Psoas muscle (tissue), 7 donors: ENCODE measurements at regions not wholly inside any gene's neighbourhood (a gene's known extent, or its start where the extent isn't known, plus 50 kb on each side); places are given as distances from the start of the nearest gene placed in this dataset.

Experiments
- ATAC-seq, 4 donors: fragments of 200-7000 bp; cut with Tn5 transposase; one replicate each; pipeline ENCODE4 v1.9.1; 2020; ENCODE audit warnings: moderate library complexity in 3 of 4, mild to moderate bottlenecking in 2 of 4
- DNase-seq, 2 donors: peaks; one replicate each; pipeline ENCODE4 v3.0.0-alpha.2; 2020
- H3K27ac ChIP-seq: fragments of 200-600 bp; one replicate; pipeline ENCODE4 v1.8.0; 2022
- H3K27me3 ChIP-seq, 3 donors: fragments of 200-600 bp in 1 of 3; one replicate each; pipeline versions ENCODE4 v1.6.1 to v1.8.0; 2013 to 2022; ENCODE audit warnings: low read length in 2 of 3, mild to moderate bottlenecking in 2 of 3, moderate library complexity in 1 of 3; ENCODE audit not compliant: insufficient read depth in 3 of 3
- H3K36me3 ChIP-seq, 2 donors: fragments of 200-600 bp in 1 of 2; one replicate each; pipeline versions ENCODE4 v1.6.1 to v1.8.0; 2013 to 2022; ENCODE audit warnings: low read depth in 1 of 2, mild to moderate bottlenecking in 1 of 2, moderate library complexity in 1 of 2; ENCODE audit not compliant: insufficient read depth in 1 of 2
- H3K4me1 ChIP-seq: fragments of 200-600 bp; one replicate; pipeline ENCODE4 v1.8.0; 2022
- H3K4me3 ChIP-seq: fragments of 200-600 bp; one replicate; pipeline ENCODE4 v1.8.0; 2022; ENCODE audit warnings: mild to moderate bottlenecking
- H3K9me3 ChIP-seq: fragments of 200-600 bp; one replicate; pipeline ENCODE4 v1.8.0; 2022
- CTCF ChIP-seq: fragments of 200-600 bp; IDR thresholded peaks from one replicate; pipeline ENCODE4 v1.8.0; 2022; ENCODE audit warnings: antibody characterized with exemption
- WGBS, 3 donors: extraction: QIAGEN DNeasy Blood & Tissue Kit; methylation state at CpG; one replicate each; pipeline versions ENCODE4 v1.1.6 to v1.1.7; 2013; 5-methylcytosine and 5-hydroxymethylcytosine counted together
- intact Hi-C, 2 donors: fragments of 100-400 bp; cut with DNase I; formaldehyde crosslinking; loops; one replicate each; pipeline versions ENCODE4 v1.11.0 to v1.14.2; 2022
- donor health status: healthy with polysubstance abuse.
- donor health status: DM: no; HTN: no; CAD: no; lungs with moderate emphysema.
- donor health status: Bipolar disorder and iron deficiency.
- donor health status: healthy.
- donor health status: DM: yes; HTN: yes; CAD: no.
- donor health status: DM: no; HTN: no; CAD: no.
- donor health status: DM: yes; HTN: yes; CAD: no.

DNA sequence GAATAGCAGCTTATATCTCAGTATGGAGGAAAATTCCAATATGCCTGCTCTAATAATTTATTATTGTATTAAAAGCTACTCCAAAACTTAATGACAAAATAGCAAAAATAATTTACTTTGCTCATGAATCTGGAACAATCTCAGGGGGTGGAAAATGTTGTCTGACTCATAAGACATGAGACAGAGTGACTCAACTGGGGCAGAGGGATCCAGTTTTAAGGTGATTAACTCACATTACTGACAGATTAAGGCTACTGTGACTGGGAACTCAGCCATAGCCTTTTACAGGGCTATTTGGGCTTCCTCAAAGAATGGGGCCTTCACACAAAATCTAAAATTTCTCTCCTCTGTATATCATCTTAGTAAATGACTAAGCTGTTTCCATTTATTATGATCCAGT is 1172.9 kb downstream of the CDH12 start:
- H3K27ac ChIP-seq, result no peak overlapping the region
- no peaks in the 10 kb centered on the region for H3K9me3 ChIP-seq
- TF ChIP-seq CTCF, result no peak
- ATAC-seq, result no peak
- intact Hi-C loops, result no loop called here
- no peak for DNase-seq
- H3K4me1 ChIP-seq, result no peaks in the 10 kb centered on the region
- H3K36me3 ChIP-seq, result no peaks in the 10 kb centered on the region
- H3K4me3 ChIP-seq, result no peak overlapping the region
- no peaks in the 10 kb centered on the region for H3K27me3 ChIP-seq

GRCh38 chr5:21678526-21678925 is 1174.6 kb downstream of the CDH12 start:
- no peak for ATAC-seq
- no peak for DNase-seq
- intact Hi-C loops, result no loop called here
- 68 to 69% (median 69%) methylated on average over 1 of the region's 1 CpG for WGBS, 3 donors
- no peak for TF ChIP-seq CTCF
- Histone ChIP-seq H3K36me3 (no peaks in the 10 kb centered on the region), H3K4me1 (no peaks in the 10 kb centered on the region), H3K27ac (no peak overlapping the region), H3K27me3 (no peaks in the 10 kb centered on the region), H3K4me3 (no peak overlapping the region), H3K9me3 (no peaks in the 10 kb centered on the region)

DNA sequence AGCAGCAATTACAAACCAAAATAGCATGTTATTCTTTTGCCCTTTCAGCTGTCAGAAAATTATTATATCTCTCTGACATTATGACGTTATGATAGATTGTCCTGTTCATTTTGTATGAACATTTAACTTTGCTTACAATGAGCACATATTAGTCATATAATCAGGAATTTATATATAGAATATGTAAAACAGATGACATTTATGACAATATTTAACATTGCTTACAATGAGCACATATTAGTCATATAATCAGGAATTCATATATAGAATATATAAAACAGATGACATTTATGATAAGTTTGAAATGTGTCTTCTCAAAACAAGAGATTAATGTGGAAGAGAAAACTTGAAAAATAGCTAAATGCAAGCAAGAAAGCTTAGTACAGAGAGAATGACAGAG is 1180.2 kb downstream of the CDH12 start:
- 73 to 78% (median 77%) methylated on average over 1 of the region's 1 CpG for WGBS, 3 donors
- no peak for ATAC-seq
- DNase-seq, result no peak
- Histone ChIP-seq H3K27me3 (no peaks in the 10 kb centered on the region), H3K4me1 (no peaks in the 10 kb centered on the region), H3K9me3 (no peaks in the 10 kb centered on the region), H3K36me3 (no peaks in the 10 kb centered on the region), H3K27ac (no peak overlapping the region), H3K4me3 (no peak overlapping the region)
- intact Hi-C loops, result no loop called here
- TF ChIP-seq CTCF, result no peak

DNA sequence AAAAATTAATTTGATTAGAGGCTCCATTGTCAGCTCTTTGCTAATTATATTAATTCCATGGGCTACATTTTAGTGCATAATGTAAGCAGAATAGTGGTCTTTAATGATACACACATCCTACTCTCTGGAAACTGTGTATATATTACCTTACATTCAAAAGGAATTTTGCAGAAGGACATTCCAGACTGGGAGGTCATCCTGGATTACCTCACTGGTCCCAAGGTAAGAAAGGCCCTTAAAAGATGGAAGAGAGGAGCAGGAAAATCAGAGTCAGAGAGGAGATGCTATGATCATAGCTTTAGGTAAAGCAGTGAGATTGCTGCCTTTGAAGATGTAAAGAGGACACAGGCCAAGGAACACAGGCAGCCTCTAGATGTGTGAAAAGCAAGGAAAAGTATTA is 1180.8 kb downstream of the CDH12 start:
- Histone ChIP-seq H3K27ac (no peak overlapping the region), H3K4me3 (no peak overlapping the region), H3K4me1 (no peaks in the 10 kb centered on the region), H3K36me3 (no peaks in the 10 kb centered on the region), H3K9me3 (no peaks in the 10 kb centered on the region), H3K27me3 (no peaks in the 10 kb centered on the region)
- intact Hi-C loops, result no loop called here
- DNase-seq (no peak), ATAC-seq (no peak)
- no peak for TF ChIP-seq CTCF

GRCh38 chr5:21665524-21665923 is 1187.6 kb downstream of the CDH12 start:
- ATAC-seq, result no peak
- DNase-seq, result no peak
- H3K27me3 ChIP-seq, result no peaks in the 10 kb centered on the region
- H3K36me3 ChIP-seq, result no peaks in the 10 kb centered on the region
- intact Hi-C loops, result no loop called here
- no peak overlapping the region for H3K27ac ChIP-seq
- H3K4me3 ChIP-seq, result no peak overlapping the region
- TF ChIP-seq CTCF, result no peak
- no peaks in the 10 kb centered on the region for H3K9me3 ChIP-seq
- H3K4me1 ChIP-seq, result no peaks in the 10 kb centered on the region
- WGBS, 3 donors, result 51 to 57% (median 56%) methylated on average over 2 of the region's 2 CpGs
